CD4-positive, alpha-beta memory T cell (primary cell): ENCODE measurements at regions not wholly inside any gene's neighbourhood (a gene's known extent, or its start where the extent isn't known, plus 50 kb on each side); places are given as distances from the start of the nearest gene placed in this dataset.
A peak's percentile ranks its signal among the peaks of the same experiment; 100 is the strongest.

ENCODE experiments used
- CTCF ChIA-PET: fragments of 350-600 bp; sonication (Branson Sonifier 250); formaldehyde crosslinking; loops from one replicate; lab custom pipeline; 2021; ENCODE audit warnings: inconsistent platforms; ENCODE audit not compliant: partially characterized antibody; lab: Charles Lee
- POLR2A ChIA-PET: fragments of 350-600 bp; sonication (Branson Sonifier 250); formaldehyde crosslinking; loops from one replicate; lab custom pipeline; 2021; ENCODE audit not compliant: partially characterized antibody; lab: Charles Lee
- DNase-seq, 5 donors: peaks; one replicate each; pipeline versions ENCODE4 v3.0.0 to v3.0.0-alpha.2; 2020 to 2022; ENCODE audit warnings: mixed read lengths in 1 of 5
- H3K27ac ChIP-seq: one replicate; pipeline ENCODE4 v1.7.0; 2013; ENCODE audit warnings: low read depth, low read length
- H3K27me3 ChIP-seq: 2 replicates; pipeline ENCODE4 v1.7.0; 2013; ENCODE audit warnings: mild to moderate bottlenecking, low read length, moderate library complexity; ENCODE audit not compliant: insufficient read depth
- H3K36me3 ChIP-seq: 2 replicates; pipeline ENCODE4 v1.7.0; 2013; ENCODE audit warnings: mild to moderate bottlenecking, low read length, moderate library complexity; ENCODE audit not compliant: insufficient read depth
- H3K4me1 ChIP-seq: 2 replicates; pipeline ENCODE4 v1.7.0; 2013; ENCODE audit warnings: mild to moderate bottlenecking, low read length, moderate library complexity; ENCODE audit not compliant: insufficient read depth
- H3K4me3 ChIP-seq, 2 donors: one replicate each; pipeline ENCODE4 v1.7.0; 2013; ENCODE audit warnings: low read length in 2 of 2, mild to moderate bottlenecking in 1 of 2
- H3K9me3 ChIP-seq, 2 donors: one replicate each; pipeline ENCODE4 v1.7.0; 2013; ENCODE audit warnings: low read length in 2 of 2, control low read depth in 1 of 2; ENCODE audit not compliant: control insufficient read depth in 1 of 2
- H3K27ac Mint-ChIP-seq, 7 donors: one replicate each; pipeline ENCODE4 v1.8.0; 2020 to 2021; ENCODE audit warnings: mixed read lengths in 7 of 7, mild to moderate bottlenecking in 6 of 7, inconsistent platforms in 3 of 7, moderate library complexity in 3 of 7
- H3K27me3 Mint-ChIP-seq, 2 donors: one replicate each; pipeline ENCODE4 v1.8.0; 2020 to 2021; ENCODE audit warnings: mixed read lengths in 2 of 2
- H3K36me3 Mint-ChIP-seq, 2 donors: one replicate each; pipeline ENCODE4 v1.8.0; 2020 to 2021; ENCODE audit warnings: mixed read lengths in 2 of 2, inconsistent platforms in 1 of 2, mild to moderate bottlenecking in 1 of 2
- H3K4me1 Mint-ChIP-seq, 4 donors: one replicate each; pipeline ENCODE4 v1.8.0; 2020 to 2021; ENCODE audit warnings: mixed read lengths in 4 of 4, mild to moderate bottlenecking in 1 of 4
- H3K4me3 Mint-ChIP-seq, 8 donors: one replicate each; pipeline ENCODE4 v1.8.0; 2020 to 2021; ENCODE audit warnings: mixed read lengths in 8 of 8, mild to moderate bottlenecking in 7 of 8, moderate library complexity in 6 of 8, inconsistent platforms in 3 of 8
- H3K9me3 Mint-ChIP-seq, 8 donors: one replicate each; pipeline ENCODE4 v1.8.0; 2020 to 2021; ENCODE audit warnings: mixed read lengths in 8 of 8, mild to moderate bottlenecking in 5 of 8, inconsistent platforms in 3 of 8, moderate library complexity in 1 of 8
- intact Hi-C: fragments of 100-400 bp; cut with micrococcal nuclease; formaldehyde crosslinking; loops from one replicate; pipeline ENCODE4 v1.15.1; 2023

DNA sequence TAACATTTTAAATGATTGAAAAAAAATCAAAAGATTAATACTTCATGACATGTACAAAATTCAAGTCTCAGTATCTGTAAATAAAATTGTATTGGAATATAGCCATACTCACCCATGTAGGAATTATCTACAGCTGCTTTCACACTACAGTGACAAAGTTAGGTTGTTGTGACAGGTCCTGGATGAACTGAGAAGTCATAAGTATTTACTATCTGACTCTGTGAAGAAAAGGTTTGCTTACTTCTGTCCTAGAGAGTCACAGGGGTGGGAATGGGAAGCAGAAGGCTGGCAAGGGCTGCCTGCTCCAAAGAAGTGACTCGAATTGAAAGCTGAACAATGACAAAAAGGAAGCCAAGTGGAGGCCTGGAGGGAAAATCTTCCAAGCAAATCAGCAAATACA lies 155.2 kb downstream of the SLC30A10 start:
- intact Hi-C loops: no loop called here
- Histone ChIP-seq H3K4me1 (no peaks in the 10 kb centered on the region), H3K9me3 (peaks cover 0 to 5% of the 10 kb centered on the region in 2 donors), H3K27ac (no peak overlapping the region), H3K27me3 (no peaks in the 10 kb centered on the region), H3K4me3 (no peak overlapping the region), H3K36me3 (no peaks in the 10 kb centered on the region)
- H3K36me3 Mint-ChIP-seq: no peaks in the 10 kb centered on the region
- POLR2A ChIA-PET: no interaction called here
- DNase-seq: no peak
- CTCF ChIA-PET: no interaction called here
- no peak overlapping the region for H3K27ac Mint-ChIP-seq
- no peaks in the 10 kb centered on the region for H3K4me1 Mint-ChIP-seq
- H3K27me3 Mint-ChIP-seq: no peaks in the 10 kb centered on the region
- no peak overlapping the region for H3K4me3 Mint-ChIP-seq
- peaks cover 2 to 15% (median 7%) of the 10 kb centered on the region in 8 donors for H3K9me3 Mint-ChIP-seq

DNA sequence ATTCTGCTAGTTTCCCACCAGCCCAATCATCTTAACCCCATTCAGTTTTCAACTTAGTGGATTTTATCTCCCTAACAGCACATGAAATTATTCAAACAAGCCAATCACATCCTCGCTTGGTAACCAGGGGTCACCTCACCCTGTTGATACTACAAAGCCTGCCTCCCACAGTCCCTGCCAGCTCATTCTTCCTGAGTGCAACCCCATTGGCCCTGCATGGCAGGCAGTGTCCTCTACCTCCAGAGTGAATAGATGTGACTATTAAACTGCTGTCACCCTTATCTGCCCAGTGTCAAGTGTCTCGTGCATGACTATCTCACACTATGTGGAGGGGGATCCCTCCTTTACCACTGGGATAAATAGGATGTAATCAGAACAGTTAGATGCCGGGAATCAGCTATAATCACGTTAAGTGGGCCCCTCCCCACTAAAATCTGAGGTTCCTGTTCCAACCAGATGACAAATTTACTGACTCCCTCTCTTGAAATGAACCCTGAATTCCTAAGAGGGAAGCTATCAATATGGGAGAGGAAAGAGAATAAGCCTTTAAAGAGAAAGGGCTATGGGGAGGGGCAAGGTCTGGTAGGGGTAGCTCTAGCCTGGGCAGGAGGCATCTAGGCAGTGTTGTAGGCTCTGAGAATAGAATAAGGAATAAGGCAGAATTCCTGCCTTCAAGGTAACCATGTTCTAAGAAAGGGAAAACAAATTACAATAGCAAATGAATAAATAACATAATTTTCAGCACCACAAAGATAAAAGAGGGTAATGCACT lies 155.9 kb downstream of the SLC30A10 start:
- no peaks in the 10 kb centered on the region for H3K27me3 Mint-ChIP-seq
- no peaks in the 10 kb centered on the region for H3K36me3 Mint-ChIP-seq
- intact Hi-C loops: no loop called here
- H3K4me1 Mint-ChIP-seq: no peaks in the 10 kb centered on the region
- no peak for DNase-seq
- Histone ChIP-seq H3K4me1 (no peaks in the 10 kb centered on the region), H3K27ac (no peak overlapping the region), H3K27me3 (no peaks in the 10 kb centered on the region), H3K4me3 (no peak overlapping the region), H3K36me3 (no peaks in the 10 kb centered on the region), H3K9me3 (peaks cover 0 to 5% of the 10 kb centered on the region in 2 donors)
- H3K9me3 Mint-ChIP-seq: peaks cover 2 to 17% (median 9%) of the 10 kb centered on the region in 8 donors
- no peak overlapping the region for H3K27ac Mint-ChIP-seq
- CTCF ChIA-PET: no interaction called here
- POLR2A ChIA-PET: no interaction called here
- H3K4me3 Mint-ChIP-seq: no peak overlapping the region

DNA sequence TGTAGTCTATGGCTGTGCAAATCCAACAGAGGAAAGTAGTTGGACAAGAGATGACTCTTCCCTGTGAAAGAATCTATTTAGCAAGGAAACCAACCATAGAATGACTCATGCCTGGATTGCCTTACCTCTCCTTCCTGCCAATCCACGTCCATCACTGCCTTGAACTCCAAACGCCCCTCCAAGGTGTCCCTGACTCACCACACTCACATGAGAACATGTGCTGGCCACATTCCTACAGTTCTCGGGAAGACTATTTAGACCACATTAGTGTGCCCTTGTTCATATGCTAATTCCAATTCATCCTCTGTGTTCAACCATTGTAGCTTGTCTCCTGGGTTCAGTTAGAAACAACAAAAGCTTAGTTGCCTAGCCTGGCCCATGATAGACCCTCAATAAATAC lies 157.3 kb downstream of the SLC30A10 start:
- ChIA-PET POLR2A (no interaction called here), CTCF (no interaction called here)
- intact Hi-C loops: no loop called here
- no peaks in the 10 kb centered on the region for H3K4me1 ChIP-seq
- no peaks in the 10 kb centered on the region for H3K27me3 ChIP-seq
- Mint-ChIP-seq H3K9me3 (peaks cover 2 to 17% (median 9%) of the 10 kb centered on the region in 8 donors), H3K4me1 (no peaks in the 10 kb centered on the region), H3K27ac (peak overlapping the region in 1 of 7 donors; percentile 45), H3K27me3 (no peaks in the 10 kb centered on the region), H3K36me3 (no peaks in the 10 kb centered on the region), H3K4me3 (no peak overlapping the region)
- DNase-seq: no peak
- H3K36me3 ChIP-seq: no peaks in the 10 kb centered on the region
- H3K9me3 ChIP-seq: peaks cover 0 to 5% of the 10 kb centered on the region in 2 donors
- H3K27ac ChIP-seq: no peak overlapping the region
- no peak overlapping the region for H3K4me3 ChIP-seq

- H3K4me3 ChIP-seq: no peak overlapping the region
- Mint-ChIP-seq H3K4me3 (no peak overlapping the region), H3K36me3 (no peaks in the 10 kb centered on the region), H3K27ac (no peak overlapping the region), H3K9me3 (peaks cover 0 to 15% (median 2%) of the 10 kb centered on the region in 8 donors), H3K4me1 (no peaks in the 10 kb centered on the region), H3K27me3 (peaks cover 0 to 1% of the 10 kb centered on the region in 2 donors)
- CTCF ChIA-PET: no interaction called here
- intact Hi-C loops: no loop called here
- H3K27me3 ChIP-seq: no peaks in the 10 kb centered on the region
- no peak for DNase-seq
- no peak overlapping the region for H3K27ac ChIP-seq
- H3K4me1 ChIP-seq: no peaks in the 10 kb centered on the region
- no peaks in the 10 kb centered on the region for H3K36me3 ChIP-seq
- POLR2A ChIA-PET: no interaction called here
- H3K9me3 ChIP-seq: no peaks in the 10 kb centered on the region
These were observed 150.4 kb upstream of the ZC3H11B start for GRCh38 chr1:219763321-219763720.

- no peaks in the 10 kb centered on the region for H3K36me3 Mint-ChIP-seq
- CTCF ChIA-PET: no interaction called here
- intact Hi-C loops: no loop called here
These were observed 148.4 kb upstream of the ZC3H11B start for GRCh38 chr1:219761208-219761860.

GRCh38 chr1:219759095-219759494 lies 146.2 kb upstream of the ZC3H11B start:
- intact Hi-C loops: no loop called here
- no peak overlapping the region for H3K27ac ChIP-seq
- ChIA-PET POLR2A (no interaction called here), CTCF (no interaction called here)
- Mint-ChIP-seq H3K27ac (no peak overlapping the region), H3K36me3 (no peaks in the 10 kb centered on the region), H3K9me3 (peaks cover 0 to 13% (median 2%) of the 10 kb centered on the region in 8 donors), H3K4me1 (no peaks in the 10 kb centered on the region), H3K4me3 (no peak overlapping the region), H3K27me3 (peaks cover 0 to 1% of the 10 kb centered on the region in 2 donors)
- H3K4me3 ChIP-seq: no peak overlapping the region
- no peaks in the 10 kb centered on the region for H3K36me3 ChIP-seq
- H3K4me1 ChIP-seq: no peaks in the 10 kb centered on the region
- H3K9me3 ChIP-seq: no peaks in the 10 kb centered on the region
- no peaks in the 10 kb centered on the region for H3K27me3 ChIP-seq
- DNase-seq: no peak

More at GRCh38 chr1:219761208-219761860, 148.4 kb upstream of the ZC3H11B start:
- Histone ChIP-seq H3K9me3 (no peaks in the 10 kb centered on the region), H3K4me3 (no peak overlapping the region), H3K27me3 (no peaks in the 10 kb centered on the region), H3K36me3 (no peaks in the 10 kb centered on the region), H3K4me1 (no peaks in the 10 kb centered on the region), H3K27ac (no peak overlapping the region)
- POLR2A ChIA-PET: no interaction called here
- no peak for DNase-seq
- Mint-ChIP-seq H3K4me1 (no peaks in the 10 kb centered on the region), H3K27ac (no peak overlapping the region), H3K4me3 (no peak overlapping the region), H3K27me3 (peaks cover 0 to 1% of the 10 kb centered on the region in 2 donors), H3K9me3 (peaks cover 0 to 8% (median 2%) of the 10 kb centered on the region in 8 donors)

DNA sequence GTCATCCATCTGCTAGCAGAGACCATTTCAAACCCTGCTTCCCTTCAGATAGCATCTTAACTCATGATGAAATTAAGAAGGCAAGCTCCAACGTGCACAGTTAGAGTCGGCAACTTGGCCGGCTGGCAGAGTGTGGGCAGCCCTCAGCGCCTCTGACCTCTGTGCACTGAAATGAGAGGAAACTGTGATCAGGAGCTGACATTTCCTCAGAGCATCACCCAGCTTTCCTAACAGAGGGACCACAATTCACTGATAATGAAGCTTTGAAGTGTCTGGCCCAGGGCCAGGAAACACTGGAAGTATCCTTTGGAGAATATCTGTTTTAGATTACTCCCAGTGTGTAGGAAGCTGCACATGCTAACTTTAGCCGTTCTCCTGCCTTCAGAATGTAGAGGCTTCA lies 145.0 kb upstream of the ZC3H11B start:
- Histone ChIP-seq H3K27me3 (no peaks in the 10 kb centered on the region), H3K27ac (no peak overlapping the region), H3K36me3 (no peaks in the 10 kb centered on the region), H3K4me3 (no peak overlapping the region), H3K4me1 (no peaks in the 10 kb centered on the region), H3K9me3 (no peaks in the 10 kb centered on the region)
- intact Hi-C loops: no loop called here
- no peaks in the 10 kb centered on the region for H3K4me1 Mint-ChIP-seq
- no peak for DNase-seq
- peaks cover 0 to 13% (median under 1%) of the 10 kb centered on the region in 8 donors for H3K9me3 Mint-ChIP-seq
- ChIA-PET POLR2A (no interaction called here), CTCF (no interaction called here)
- no peak overlapping the region for H3K4me3 Mint-ChIP-seq
- H3K27ac Mint-ChIP-seq: no peak overlapping the region
- peaks cover 0 to 1% of the 10 kb centered on the region in 2 donors for H3K27me3 Mint-ChIP-seq
- no peaks in the 10 kb centered on the region for H3K36me3 Mint-ChIP-seq
